Stimulated activated CD8-positive, alpha-beta memory T cell treated with anti-CD3 and anti-CD28 coated beads, Interleukin-12 subunit alpha, Interleukin-12 subunit beta, amount 100 ng/mL, for 1 hour (primary cell): ENCODE measurements at regions not wholly inside any gene's neighbourhood (a gene's known extent, or its start where the extent isn't known, plus 50 kb on each side); places are given as distances from the start of the nearest gene placed in this dataset.

Experiments
- DNase-seq: peaks from one replicate; pipeline ENCODE4 v3.0.0-alpha.2; 2020; ENCODE audit warnings: low read depth

DNA sequence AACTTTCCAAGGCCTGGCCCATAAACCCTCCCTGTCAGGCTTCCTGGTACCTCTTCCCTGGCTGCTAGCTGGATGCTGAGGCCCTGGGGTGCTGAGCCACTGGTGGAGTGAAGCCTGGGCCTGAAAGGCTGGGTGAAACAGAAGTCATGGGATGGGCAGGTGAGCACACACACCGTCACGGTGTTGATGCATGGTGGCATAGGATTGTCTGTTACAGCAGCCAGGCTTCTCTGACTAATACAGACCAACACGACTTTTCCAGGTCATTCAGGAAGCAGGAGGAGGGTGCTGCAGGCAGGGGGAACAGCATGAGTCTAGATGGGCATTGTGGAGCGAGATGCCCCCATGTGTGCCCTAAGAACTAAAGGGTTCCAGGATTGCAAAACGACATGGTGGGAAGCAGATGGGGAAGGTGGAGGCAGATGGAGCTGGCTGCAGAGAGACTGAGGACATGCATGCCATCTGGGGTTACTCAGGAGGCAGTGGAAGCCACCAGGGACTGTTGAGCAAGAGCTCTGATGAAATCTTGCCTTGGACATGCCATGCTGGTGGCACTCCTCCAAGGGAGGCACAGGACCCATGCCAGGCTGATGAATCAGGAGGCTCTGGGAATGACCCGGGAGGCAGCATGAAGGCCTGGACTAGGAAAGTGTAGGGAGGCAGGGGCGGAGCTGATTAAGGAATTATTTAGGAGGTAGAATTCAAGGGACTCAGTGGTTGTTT, 480.9 kb downstream of the TSN start:
- no peak for DNase-seq

DNA sequence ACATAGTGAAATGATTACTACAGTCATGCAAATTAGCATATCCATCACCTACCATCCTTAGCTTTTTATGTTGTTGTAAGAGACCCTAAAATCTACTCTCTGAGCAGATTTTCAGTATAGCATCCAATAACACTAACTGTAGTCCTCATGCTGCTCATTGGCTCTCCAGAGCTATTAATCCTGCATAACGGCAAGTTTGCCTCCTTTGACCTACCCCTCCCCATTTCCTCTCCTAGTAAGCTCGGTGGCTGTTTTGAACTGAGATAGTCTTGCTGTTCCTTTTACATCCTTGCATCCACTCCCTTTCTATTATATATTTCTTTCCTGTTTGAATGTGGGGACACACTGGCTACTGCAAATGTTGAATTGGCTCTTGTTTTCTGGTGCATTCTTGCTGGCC, 481.5 kb downstream of the TSN start:
- no peak for DNase-seq

DNA sequence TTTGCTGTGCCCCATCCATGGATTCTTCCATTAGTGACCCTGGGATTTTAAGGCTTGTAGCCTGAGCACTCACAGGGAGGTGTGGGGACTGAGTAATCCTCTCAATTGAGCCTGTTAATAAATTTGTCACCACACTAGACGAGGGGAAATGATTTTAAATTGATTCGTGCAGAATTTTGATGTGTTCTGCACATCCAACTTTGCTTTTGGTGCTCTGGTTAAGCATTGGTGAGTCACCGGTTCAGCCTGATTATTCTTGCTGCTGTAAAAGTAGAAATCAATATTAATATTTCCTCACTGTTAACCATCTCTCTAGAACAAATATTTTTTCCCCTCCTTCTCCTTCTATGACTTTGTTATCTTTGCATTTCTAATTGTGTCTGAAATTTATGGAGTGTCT, 482.0 kb downstream of the TSN start:
- no peak for DNase-seq

DNA sequence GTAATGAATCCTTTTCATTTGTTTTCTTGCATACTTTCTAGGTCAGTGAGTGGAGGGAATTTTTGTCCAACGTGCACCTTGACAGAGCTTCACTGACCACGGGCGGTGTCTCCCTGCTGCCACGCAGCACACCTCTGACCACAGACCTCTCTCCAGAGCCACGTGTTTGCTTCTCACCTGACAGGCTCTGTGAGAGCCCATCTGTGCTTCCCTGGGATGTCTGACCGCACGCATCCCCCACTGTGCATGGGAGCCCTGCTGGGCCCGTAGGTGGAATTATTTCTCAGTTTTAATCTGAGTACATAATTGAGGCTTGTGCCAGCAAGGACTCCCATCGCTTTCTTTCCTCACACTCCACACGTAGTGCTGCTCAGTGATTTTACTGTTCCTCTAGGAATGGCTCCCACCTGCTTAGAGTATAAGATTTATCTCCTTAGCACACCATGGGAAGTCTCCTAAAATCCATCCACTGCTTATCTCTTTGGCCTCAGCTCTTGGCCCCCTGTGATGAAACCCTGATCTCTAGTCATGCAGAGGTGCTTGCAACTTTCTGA, 482.6 kb downstream of the TSN start:
- DNase-seq: no peak

DNA sequence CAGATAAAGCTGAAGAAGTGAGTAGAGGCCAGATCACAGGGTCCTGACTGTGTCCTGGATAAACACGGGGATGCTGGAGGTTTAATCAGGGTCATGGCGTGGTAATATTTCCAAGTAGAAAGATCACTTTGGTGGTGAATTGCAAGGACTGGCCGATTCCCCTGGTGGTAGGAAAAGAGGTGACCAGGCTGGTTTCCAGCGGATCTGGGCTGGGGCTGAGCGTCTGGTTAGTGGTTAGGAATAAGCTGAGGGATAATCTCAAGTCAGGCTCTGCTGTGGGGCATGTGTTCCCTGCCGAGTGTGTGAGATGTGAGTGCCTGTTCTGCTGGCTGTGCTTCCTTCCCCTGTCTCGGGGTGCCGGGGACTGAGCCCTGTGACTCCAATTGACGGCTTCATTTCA, 484.0 kb downstream of the TSN start:
- DNase-seq: no peak

DNA sequence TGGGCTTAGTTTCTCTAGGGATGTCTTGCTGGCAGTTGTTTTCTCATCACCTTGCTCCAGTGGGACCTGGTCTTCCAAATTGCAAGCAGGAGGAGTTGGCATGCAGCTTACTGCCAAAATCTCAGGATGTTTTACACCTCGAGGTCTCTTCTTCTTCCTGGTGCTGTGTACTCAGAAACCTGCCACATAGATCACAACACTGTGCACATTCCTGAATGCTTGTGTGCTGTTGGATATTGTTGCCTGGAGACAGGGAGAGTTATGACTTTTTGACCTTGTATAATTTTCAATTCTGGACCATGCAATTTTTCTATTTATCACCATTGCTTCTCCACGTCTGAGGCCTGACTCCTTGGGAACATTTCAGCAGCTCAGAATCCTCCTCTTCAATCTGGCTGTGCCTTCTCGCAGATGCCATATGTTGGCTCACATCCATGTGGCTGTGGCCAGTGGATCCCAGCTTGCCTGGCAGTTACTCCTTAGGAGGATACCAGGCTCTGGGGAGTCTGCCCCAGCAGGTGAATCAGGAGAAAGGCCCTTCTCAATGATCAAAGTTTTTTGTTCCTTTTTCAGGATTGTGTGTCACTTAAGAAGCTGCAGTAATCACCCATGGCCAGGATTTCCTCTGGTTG, 489.3 kb downstream of the TSN start:
- DNase-seq: no peak

DNA sequence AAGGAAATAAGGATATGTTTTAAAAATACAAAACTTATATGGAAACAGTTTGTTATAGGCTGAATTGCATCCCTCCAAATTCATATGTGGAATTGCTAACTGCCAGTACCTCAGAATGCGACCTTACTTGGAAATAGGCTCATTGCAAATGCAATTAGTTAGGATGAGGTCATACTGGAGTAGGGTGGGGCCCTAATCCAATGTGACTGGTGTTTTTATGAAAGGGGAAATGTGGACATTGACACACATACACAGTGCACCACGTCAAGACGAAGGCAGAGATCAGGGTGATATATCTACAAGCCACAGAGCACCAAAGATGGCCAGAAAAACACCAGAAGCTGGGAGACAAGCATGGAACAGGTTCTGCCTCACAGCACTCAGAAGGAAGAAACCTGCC, 494.2 kb downstream of the TSN start:
- no peak for DNase-seq

DNA sequence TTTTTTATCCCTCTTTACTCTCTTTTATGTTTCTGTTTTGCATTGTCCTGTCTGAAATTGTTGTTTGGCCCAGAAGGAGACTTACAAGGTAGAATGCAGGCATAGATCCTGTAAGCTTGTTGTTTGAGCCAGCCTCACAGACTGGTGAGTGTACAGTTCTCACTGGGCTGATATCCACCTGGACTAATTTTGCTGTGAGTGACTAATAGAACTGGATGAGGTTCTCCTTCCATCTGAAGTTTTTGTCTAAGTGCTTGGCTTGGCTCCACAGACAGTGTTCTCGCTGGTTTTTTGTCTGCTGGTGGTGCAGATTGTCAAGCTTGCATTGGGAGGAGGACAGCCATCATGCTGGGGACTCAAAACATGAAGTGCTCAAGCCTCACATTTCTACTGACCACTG, 495.7 kb downstream of the TSN start:
- no peak for DNase-seq

DNA sequence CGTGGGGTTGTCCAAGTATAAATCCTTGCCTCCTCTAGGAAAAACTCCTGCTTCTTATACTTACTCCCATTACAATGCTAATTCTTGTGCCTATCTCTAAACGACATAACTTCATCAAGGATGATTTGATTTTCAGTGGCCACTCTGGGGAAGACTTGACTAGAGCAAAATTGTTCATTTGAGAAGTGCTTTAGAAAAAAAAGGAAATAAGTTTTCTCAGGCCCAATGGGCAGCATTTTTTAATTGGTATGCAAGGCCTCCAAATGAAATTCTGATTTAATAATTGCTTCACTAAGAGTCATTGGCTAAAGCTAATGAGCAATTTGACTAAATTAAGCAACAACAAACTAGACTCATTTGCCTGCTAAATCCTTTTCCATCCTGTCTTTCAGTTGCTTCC, 496.1 kb downstream of the TSN start:
- no peak for DNase-seq

DNA sequence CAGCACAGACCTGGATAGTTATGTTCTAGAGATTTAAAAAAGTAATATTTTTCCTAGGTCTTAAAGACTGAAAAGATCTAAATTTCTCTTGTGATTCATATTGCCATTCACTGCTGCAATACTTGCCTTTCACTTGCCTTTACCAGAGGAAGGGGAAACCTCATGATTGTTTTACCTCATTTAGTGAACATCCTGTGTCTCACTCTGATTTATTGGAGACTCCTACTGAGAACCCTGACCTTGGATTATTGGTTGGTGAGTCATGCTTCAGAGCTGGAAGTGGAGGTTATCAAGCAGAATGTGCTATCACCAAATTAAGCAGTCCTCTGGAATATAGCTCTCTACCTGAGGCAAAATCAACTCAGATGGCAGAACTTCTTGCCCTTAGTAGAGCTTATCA, 500.5 kb downstream of the TSN start:
- DNase-seq: no peak

DNA sequence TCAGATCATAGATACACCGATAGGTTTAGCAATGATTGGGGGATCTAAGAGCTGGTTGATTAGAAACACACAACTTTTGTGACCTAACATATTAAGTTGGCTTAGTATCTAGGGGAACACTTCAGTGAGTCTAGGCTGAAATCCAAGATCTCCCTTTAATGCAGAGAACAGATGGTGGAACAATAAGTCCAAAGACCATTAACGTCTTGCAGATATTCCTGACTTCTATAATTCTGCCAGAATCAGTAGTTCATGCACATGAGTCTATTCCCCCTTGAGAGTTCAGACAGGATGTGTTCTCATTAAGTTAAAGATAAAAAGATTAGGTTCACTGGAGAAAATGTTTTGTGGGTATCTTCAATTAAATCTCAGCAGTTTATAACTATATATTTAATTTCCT, 506.5 kb downstream of the TSN start:
- DNase-seq: no peak

DNA sequence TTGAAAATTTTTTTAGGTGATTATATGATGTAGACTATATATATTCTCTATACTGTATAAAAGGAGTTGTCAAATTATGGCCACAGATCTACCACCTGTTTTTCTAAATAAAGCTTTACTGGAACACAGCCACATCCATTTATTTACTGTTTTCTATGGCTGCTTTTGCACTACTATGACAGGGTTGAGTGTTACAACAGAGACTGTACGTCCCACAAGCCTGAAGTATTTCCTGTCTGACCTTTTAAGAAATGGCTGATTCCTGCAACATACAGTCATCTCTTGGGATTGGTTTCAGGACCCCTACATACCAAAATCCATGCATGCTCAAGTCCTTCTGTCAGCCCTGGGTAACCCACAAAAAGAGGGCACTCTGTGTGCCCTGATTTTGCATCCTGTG, 508.3 kb downstream of the TSN start:
- DNase-seq: no peak

DNA sequence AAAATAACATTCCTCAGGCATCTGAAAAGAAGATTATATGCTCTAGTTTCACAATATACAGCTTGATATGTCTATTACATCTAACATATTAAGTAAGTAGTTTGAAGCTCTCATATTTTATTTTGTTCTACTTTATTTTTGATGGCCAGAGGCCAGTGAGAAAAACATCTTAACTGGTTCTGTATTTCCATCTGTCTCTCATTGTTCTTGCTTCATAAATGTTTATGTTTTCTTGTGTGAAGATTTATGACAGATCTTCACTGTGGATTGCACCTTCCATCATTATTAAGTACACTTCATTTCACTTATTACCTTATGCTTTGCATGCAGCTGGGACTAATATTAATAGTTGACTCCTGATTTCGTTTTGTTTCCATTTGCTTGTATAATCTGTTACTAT, 511.2 kb downstream of the TSN start:
- no peak for DNase-seq

DNA sequence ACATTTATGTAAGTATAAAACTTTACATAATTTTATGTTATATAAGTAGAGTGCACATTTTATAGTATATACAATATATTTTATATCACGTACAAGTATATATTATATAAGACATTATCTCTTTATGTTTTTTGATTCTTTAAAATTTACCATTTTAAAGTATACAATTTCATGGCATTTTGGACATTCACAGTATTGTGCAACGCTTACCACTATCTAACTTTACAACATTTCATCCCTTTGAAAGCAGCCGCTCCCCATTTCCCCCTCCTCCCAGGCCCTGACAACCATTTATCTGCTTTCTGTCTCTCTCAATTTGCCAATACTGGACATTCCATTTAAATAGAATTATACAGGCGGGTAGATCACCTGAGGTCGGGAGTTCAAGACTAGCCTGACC, 512.5 kb downstream of the TSN start:
- DNase-seq: no peak

DNA sequence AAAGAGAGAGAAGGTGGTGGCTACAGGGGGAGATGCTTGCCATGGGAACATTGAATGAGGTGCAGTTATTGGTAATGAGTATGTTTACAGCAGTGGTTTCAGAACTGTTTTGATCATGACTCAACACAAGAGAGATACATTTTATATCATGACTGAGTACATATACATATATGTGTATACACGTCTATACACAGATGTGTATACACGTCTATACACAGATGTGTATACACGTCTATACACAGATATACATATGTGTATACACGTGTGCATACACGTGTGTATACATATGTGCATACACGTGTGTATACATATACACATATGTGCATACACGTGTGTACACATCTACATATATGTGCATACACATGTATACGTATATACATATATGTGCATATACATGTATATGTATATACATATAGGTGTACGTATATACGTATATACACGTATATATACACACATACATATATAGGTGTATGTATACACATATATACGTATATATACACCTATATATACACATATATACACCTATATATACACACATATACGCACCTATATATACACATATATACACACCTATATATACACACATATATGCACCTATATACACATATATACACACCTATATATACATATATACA, 518.5 kb downstream of the TSN start:
- no peak for DNase-seq

DNA sequence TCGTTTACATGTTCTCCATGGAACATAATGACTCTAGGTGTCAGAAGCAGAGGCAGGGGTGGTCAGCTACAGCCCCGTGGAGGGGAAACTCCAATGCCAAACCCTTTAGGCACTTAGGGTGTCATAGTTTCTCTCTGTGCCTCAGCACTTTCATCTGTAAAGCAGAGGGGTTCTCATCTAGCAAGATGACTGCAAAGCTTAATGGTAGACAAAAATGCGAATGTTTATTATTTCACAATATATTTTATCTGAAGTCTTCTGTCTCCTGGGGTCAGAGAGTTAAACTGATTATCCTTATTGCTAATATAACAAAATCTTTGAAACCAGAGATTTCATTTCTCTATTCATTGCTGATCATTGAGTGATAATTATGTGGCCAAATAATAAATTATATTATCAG, 522.5 kb downstream of the TSN start:
- DNase-seq: no peak

DNA sequence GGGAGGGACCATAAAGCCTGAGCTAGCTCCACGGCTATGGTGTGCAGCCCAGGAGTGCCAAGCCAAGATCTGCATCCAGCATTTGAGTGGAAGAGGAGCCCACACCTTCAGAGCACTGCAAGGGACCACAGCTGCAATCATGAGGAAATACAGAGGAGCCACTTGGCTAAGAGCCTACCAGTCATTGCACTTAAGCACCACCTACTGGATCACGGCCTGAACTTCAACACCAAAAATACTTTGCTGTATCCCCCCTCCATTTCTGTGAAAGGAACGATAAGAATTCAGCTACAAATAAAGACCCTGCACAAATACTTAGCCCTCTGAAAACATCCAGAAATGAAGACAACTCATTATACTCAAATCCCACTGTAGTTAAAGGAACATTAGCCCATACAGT, 545.3 kb downstream of the TSN start:
- no peak for DNase-seq

DNA sequence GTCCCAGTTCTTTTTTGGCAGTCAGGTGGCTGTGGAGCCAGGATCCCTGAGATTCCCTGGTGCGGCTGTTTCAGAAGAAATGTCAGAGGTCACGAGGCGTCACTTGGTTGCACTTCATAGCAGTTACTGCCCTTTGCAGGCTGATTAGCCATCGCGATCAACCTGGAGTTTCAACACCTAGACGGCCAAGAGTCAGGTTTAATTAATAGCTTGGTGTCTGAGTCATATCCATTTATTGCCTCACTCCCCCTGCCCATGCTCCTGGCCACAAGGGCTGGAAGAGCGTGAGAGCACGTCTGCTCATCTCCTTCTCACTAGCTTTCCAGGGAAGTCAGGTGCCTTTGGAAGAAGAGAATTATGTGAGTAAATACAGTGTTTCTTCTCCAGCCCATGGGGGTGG, 552.3 kb downstream of the TSN start:
- no peak for DNase-seq

DNA sequence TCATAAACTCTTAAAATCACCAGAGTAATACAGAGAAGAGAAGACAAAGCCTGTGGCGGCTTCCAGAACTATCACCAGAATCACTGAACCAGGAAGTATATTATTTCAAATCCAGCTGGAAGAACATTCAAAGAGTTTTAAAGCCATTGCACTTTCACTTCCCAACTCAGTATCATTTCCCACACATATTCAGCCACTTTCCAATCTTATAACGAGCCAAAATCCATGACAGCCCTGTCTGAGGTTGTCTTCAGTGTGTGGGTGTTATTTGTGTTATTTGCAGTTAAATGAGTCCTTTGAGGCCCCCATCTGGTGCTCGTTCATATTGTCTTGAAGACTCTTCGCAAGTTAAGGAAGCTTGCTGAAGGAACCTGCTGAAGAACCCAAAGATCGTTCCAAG, 559.9 kb downstream of the TSN start:
- no peak for DNase-seq

DNA sequence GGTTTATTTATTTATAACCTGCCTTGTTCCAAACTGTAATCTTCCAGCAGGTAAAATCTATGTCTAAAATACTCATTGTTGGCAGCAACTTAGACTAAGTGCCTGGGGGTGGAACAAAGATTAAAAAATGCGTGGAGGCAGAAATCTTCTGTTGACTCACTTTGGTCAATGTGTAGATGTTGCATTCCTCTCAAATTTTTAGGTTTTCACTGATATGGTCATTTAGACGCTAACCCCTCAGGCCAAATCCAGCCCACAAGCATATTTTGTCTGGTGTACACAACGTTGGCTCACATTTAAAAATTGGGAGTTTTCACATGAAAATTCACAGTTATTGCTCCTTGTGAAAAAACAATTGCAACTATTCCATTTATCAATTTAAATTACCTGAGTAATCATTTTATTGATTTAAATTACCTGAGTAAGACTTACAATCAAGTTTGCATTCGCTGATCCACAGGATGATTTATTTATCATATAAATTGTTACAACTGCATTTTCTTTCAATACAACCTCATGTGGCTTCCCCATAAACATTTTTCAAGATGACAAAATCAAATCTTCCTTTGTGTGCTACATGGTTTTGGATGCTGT, 564.2 kb downstream of the TSN start:
- no peak for DNase-seq

DNA sequence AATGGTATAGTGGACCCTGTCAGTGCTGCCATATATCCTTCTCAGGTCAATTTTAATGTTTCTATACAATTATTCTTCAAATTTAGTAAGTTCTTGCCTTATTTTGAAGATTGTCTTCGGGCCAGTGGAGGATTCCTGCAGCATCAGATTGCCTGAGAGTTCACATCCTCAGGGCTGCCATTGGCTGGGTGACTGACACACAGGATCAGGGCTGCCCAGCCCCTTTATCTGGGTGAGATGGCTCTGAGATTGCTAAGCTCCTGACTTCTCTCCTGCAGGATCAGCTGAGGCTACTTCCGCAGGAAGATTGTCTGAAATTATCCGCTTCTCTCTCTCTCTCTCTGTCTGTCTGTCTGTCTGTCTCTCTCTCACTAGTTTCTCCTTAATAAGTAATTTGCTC, 567.4 kb downstream of the TSN start:
- DNase-seq: no peak

DNA sequence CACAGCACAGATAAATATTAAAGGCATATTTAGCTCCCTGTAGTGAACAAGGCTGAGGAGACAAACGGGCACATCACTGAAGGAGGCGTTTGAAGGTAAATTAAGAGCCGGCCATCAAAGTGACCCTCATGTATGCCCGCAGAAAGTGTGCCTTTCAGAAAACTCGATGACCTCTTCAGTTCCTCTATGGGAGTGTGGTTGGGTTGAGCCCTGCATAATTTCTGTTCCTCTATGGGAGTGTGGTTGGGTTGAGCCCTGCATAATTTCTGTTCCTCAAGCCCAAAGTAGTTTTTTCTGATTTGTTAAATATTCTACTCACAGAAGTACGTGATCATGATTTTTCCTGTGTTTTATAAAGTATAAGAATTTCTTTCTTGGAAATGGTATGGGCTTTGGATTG, 568.5 kb downstream of the TSN start:
- DNase-seq: no peak

DNA sequence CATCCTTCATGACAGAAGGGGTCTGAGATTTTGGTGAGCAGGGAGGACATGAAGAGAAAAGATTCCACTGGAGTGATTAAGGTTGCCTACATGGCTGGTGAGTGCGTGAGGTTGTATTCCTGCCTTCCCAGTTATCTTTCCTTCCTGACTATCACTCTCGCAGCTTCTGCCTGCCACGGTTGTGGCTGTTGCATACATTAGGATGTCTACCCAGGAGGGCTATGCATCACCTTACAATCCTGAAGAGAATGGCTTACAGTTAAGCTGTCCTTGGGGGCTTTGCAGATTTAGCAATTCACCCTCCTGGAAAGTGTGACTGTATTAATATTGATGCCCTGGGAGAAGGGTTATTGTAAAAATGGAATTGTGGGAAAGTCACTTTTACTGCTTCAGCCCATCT, 571.0 kb downstream of the TSN start:
- DNase-seq: no peak
